ENCODE measurements at regions not wholly inside any gene's neighbourhood (a gene's known extent, or its start where the extent isn't known, plus 50 kb on each side); places are given as distances from the start of the nearest gene placed in this dataset.

DNA sequence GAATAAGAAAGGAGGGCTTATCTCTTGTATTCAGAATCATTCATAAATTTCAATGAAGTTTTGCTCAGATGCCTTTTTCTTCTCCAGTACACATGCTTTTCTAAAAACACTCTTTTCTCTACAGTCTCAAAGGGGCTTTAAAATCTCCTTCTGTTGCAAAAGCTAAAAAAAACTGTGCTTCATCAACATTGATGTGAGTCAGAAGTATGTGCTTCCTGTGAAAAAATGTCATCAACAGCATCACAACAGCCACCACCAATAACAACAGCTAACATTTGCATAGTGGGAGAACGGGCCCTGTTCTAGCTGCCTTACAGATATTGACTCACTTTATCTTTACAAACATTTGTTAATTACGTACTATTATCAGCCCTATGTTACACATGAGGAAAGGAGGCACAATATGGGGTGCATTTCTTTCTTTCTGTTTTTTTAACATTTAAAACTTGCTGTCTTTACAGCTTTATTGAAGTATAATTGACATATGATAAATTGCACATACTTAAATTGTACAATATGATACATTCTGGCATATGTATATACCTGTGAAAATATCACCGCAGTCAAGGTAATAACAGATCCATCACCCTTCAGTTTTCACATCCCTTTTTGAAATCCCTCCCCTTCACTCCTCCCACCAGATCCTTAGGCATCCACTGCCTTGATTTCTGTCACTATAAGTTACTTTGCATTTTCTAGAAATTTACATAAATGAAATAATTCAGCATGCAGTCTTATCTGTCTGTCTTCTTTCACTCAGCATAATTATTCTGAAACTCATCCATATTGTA lies 1605.4 kb upstream of the LRRTM3 start:
- no peak overlapping the region for H3K4me3 ChIP-seq (ENCODE audit: low read depth, low read length)
- TF ChIP-seq, protein P1, sequence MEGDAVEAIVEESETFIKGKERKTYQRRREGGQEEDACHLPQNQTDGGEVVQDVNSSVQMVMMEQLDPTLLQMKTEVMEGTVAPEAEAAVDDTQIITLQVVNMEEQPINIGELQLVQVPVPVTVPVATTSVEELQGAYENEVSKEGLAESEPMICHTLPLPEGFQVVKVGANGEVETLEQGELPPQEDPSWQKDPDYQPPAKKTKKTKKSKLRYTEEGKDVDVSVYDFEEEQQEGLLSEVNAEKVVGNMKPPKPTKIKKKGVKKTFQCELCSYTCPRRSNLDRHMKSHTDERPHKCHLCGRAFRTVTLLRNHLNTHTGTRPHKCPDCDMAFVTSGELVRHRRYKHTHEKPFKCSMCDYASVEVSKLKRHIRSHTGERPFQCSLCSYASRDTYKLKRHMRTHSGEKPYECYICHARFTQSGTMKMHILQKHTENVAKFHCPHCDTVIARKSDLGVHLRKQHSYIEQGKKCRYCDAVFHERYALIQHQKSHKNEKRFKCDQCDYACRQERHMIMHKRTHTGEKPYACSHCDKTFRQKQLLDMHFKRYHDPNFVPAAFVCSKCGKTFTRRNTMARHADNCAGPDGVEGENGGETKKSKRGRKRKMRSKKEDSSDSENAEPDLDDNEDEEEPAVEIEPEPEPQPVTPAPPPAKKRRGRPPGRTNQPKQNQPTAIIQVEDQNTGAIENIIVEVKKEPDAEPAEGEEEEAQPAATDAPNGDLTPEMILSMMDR (IDR thresholded peaks at IDR 0.05; ENCODE audit: insufficient read depth, low read depth, low read length): no peak
- DNase-seq (ENCODE audit: low read depth): no peak

DNA sequence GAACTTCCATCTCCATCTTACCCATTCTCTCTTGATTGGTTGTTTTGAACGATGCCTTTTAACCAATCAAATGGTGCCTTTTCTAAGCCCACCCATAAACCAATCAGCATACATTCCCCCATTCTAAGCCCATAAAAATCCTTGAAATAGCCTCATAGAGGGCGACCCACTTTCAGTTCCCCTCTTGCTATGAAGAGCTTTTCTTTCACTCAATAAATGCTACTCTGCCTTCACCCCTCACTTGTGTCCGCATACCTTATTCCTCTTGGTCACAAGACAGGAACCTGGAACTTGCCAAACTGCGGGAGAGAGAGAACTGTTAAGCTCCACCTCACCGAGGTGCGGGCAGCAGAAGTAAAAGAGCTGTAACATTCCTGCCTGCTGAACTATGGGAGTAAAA lies 1602.0 kb upstream of the LRRTM3 start:
- no peak for DNase-seq (ENCODE audit: low read depth)
- no peak overlapping the region for H3K4me3 ChIP-seq (ENCODE audit: low read depth, low read length)
- TF ChIP-seq, protein P1 (IDR thresholded peaks at IDR 0.05; ENCODE audit: insufficient read depth, low read depth, low read length): no peak

DNA sequence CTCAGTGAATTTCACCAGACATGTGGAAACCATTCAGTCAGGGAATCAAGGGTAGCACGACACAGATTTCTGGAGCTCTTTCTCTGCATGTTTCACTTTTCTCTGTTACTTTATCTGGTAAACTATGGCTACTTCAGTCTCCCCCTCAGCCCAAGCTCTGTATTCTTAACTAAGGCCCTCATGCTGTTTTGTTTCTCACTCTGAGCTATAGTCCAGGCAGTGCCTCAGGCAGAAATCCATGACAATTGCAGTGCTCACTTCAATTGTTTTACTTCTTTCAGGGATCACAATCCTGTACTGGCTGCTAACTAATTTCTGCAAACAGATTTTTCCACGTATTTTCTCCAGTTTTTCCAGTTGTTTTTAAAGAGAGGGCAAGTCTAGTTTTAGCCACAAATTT lies 1599.9 kb upstream of the LRRTM3 start:
- TF ChIP-seq, protein P1 (IDR thresholded peaks at IDR 0.05; ENCODE audit: insufficient read depth, low read depth, low read length): no peak
- H3K4me3 ChIP-seq (ENCODE audit: low read depth, low read length): no peak overlapping the region
- no peak for DNase-seq (ENCODE audit: low read depth)

GRCh38 chr10:65328486-65328885 lies 1597.3 kb upstream of the LRRTM3 start:
- TF ChIP-seq, protein P1 (IDR thresholded peaks at IDR 0.05; ENCODE audit: insufficient read depth, low read depth, low read length): no peak
- no peak for DNase-seq (ENCODE audit: low read depth)
- H3K4me3 ChIP-seq (ENCODE audit: low read depth, low read length): no peak overlapping the region

DNA sequence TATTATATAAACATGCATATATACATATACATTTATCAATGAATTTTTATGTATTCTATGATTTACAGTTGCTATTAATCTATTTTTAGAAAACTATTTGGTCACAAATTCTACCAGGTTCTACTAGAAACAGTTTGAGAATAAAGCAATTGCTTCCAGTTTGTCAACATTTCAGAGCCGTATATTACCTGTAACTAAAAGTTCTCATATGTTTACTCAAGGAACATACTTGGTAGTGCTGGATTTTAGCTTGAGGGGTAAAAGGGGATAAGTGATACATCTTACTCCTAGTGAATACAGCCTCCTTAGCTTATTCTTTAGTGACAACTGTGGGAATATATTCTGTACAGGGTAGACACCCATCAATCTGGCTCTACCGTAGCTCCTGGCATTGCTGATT lies 1590.5 kb upstream of the LRRTM3 start:
- H3K4me3 ChIP-seq (ENCODE audit: low read depth, low read length): no peak overlapping the region
- TF ChIP-seq, protein P1 (IDR thresholded peaks at IDR 0.05; ENCODE audit: insufficient read depth, low read depth, low read length): no peak
- DNase-seq (ENCODE audit: low read depth): no peak

- TF ChIP-seq, protein P1 (IDR thresholded peaks at IDR 0.05; ENCODE audit: insufficient read depth, low read depth, low read length): no peak
- no peak for DNase-seq (ENCODE audit: low read depth)
- no peak overlapping the region for H3K4me3 ChIP-seq (ENCODE audit: low read depth, low read length)
Observed at GRCh38 chr10:65340340-65340739, 1585.5 kb upstream of the LRRTM3 start.
